ENCODE measurements at regions not wholly inside any gene's neighbourhood (a gene's known extent, or its start where the extent isn't known, plus 50 kb on each side); places are given as distances from the start of the nearest gene placed in this dataset.
"Not testable (repeated sequence)": the region's sequence is repeated elsewhere in the genome, so short reads cannot be mapped to it uniquely, and the experiment has no call there.

DNA sequence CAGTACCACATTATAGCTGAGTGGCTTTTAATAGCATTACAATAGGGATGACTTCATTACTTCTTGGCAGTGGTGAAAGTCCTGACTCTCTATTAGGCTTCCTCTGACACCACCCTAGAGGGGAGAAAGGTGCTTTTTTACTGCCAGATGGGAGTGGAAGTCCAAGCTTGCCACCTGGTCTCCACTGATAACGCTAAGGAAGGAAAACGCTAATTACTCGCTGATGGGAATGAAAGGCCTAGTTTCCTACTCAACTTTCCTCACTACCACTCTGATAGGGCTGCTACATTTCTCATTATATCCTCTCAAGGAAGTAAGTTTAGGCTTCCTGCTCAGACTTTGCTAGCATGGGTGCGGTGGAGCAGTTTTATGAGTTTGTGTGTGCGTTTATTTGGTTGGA lies 62.3 kb upstream of the PAGE3 start:
- intact Hi-C loops (cut with micrococcal nuclease), result no loop called here
- no peak for DNase-seq
- ATAC-seq, result peak; percentile 63

- ATAC-seq (no peak), DNase-seq (no peak)
- intact Hi-C loops (cut with micrococcal nuclease), result no loop called here
Observed at GRCh38 chrX:55335296-55335695, 70.6 kb upstream of the PAGE3 start.

DNA sequence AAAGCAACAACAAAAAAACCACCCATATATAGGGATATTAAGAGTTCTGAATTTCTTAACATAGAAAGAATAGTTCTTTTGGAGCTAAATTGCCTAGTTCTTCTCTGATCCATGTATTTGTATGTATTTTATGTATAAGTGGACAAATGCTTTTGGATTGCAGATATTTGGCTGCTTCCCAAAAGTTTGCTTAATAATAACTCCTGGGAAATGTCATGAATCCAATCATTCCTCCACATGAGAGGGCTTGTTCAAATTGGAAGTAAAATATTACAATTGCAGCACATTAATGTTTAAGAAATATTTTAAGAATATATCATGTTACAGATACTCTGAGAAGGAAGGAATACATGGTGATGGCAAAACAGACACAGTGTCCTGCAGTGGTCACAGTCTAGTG lies 71.5 kb upstream of the PAGE3 start:
- intact Hi-C loops (cut with micrococcal nuclease), result no loop called here
- ATAC-seq (no peak), DNase-seq (no peak)

- intact Hi-C loops (cut with micrococcal nuclease), result no loop called here
- no peak for ATAC-seq
Observed at GRCh38 chrX:55340896-55341433, 76.2 kb upstream of the PAGE3 start.

GRCh38 chrX:55342533-55343501 lies 78.1 kb upstream of the PAGE3 start:
- intact Hi-C loops (cut with micrococcal nuclease), result no loop called here
- DNase-seq (no peak), ATAC-seq (no peak)

More at GRCh38 chrX:55340896-55341433, 76.2 kb upstream of the PAGE3 start:
- DNase-seq, result no peak

DNA sequence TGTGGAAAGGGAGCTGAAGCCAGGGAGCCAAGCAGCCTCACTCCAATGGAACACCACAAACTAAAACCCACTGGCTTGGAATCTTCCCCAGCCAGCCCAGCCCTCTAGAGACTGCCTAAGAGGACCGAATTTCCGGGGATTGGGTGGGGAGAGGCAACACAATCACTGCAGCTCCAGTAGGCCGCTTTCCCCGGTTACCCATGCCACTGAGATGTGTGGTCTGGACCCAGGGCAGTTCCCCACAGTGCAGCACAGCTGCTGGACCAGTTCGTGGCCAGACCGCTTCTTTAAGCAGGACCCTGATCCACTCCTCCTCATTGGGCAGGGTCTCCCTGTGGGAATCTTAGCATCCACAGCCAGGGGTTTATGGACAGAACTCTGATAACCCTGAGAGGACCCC lies 91.9 kb upstream of the PAGE3 start:
- DNase-seq, result no peak
- intact Hi-C loops (cut with micrococcal nuclease), result no loop called here
- no peak for ATAC-seq

GRCh38 chrX:55357236-55357635 lies 92.5 kb upstream of the PAGE3 start:
- intact Hi-C loops (cut with micrococcal nuclease), result no loop called here
- ATAC-seq (no peak), DNase-seq (no peak)

DNA sequence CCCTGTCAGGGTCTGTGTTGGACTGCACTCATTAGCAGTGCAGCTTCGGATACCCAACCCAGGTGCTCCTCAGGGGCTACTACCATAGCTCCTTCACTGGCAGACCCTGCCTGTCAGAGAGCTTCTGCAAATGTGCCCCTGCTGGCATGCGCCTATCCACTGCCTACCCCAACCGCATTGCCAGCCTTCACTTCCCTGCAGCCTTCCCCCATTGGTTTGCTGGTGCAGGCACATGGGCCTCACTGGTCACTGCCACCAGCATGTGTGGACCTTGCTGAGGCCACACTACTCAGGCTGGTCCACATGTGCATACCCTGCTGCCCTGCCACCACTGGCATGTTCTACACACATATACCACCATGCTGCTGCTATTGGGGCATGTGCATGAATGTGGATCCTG lies 72.5 kb upstream of the MAGEH1 start:
- intact Hi-C loops (cut with micrococcal nuclease), result no loop called here

DNA sequence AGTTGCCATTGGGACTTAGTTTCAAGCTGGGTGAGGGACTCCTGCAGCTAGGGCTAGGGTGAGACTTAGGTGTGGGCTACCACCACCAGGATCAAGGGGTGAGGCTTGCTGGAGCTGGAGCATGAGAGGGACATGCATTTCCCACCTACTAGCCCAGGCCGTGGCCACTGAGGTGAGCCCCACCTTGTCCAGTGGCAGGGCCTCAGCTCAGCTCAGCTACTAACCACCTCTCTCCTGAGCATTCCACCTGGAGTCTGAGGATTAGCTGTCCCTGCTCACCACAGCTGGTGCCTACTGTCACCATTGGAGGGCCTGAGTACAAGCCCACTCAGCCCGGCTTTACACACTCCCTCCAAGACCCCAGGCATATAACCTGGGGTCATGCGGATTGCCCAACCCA lies 62.6 kb upstream of the MAGEH1 start:
- DNase-seq (no peak), ATAC-seq (no peak)
- intact Hi-C loops (cut with micrococcal nuclease), result no loop called here

More for the DNA sequence above, 72.5 kb upstream of the MAGEH1 start:
- no peak for ATAC-seq
- no peak for DNase-seq

- intact Hi-C loops (cut with micrococcal nuclease); ATAC-seq; DNase-seq: not testable (repeated sequence)
Observed at GRCh38 chrX:55396836-55397235, 55.1 kb upstream of the MAGEH1 start.
